Psoas muscle (tissue), 7 donors: ENCODE measurements at regions not wholly inside any gene's neighbourhood (a gene's known extent, or its start where the extent isn't known, plus 50 kb on each side); places are given as distances from the start of the nearest gene placed in this dataset.

Experiments used
- ATAC-seq, 4 donors: fragments of 200-7000 bp; cut with Tn5 transposase; one replicate each; pipeline ENCODE4 v1.9.1; 2020; ENCODE audit warnings: moderate library complexity in 3 of 4, mild to moderate bottlenecking in 2 of 4
- DNase-seq, 2 donors: peaks; one replicate each; pipeline ENCODE4 v3.0.0-alpha.2; 2020
- H3K27ac ChIP-seq: fragments of 200-600 bp; one replicate; pipeline ENCODE4 v1.8.0; 2022
- H3K27me3 ChIP-seq, 3 donors: fragments of 200-600 bp in 1 of 3; one replicate each; pipeline versions ENCODE4 v1.6.1 to v1.8.0; 2013 to 2022; ENCODE audit warnings: low read length in 2 of 3, mild to moderate bottlenecking in 2 of 3, moderate library complexity in 1 of 3; ENCODE audit not compliant: insufficient read depth in 3 of 3
- H3K36me3 ChIP-seq, 2 donors: fragments of 200-600 bp in 1 of 2; one replicate each; pipeline versions ENCODE4 v1.6.1 to v1.8.0; 2013 to 2022; ENCODE audit warnings: low read depth in 1 of 2, mild to moderate bottlenecking in 1 of 2, moderate library complexity in 1 of 2; ENCODE audit not compliant: insufficient read depth in 1 of 2
- H3K4me1 ChIP-seq: fragments of 200-600 bp; one replicate; pipeline ENCODE4 v1.8.0; 2022
- H3K4me3 ChIP-seq: fragments of 200-600 bp; one replicate; pipeline ENCODE4 v1.8.0; 2022; ENCODE audit warnings: mild to moderate bottlenecking
- H3K9me3 ChIP-seq: fragments of 200-600 bp; one replicate; pipeline ENCODE4 v1.8.0; 2022
- CTCF ChIP-seq: fragments of 200-600 bp; IDR thresholded peaks from one replicate; pipeline ENCODE4 v1.8.0; 2022; ENCODE audit warnings: antibody characterized with exemption
- WGBS, 3 donors: extraction: QIAGEN DNeasy Blood & Tissue Kit; methylation state at CpG; one replicate each; pipeline versions ENCODE4 v1.1.6 to v1.1.7; 2013; 5-methylcytosine and 5-hydroxymethylcytosine counted together
- intact Hi-C, 2 donors: fragments of 100-400 bp; cut with DNase I; formaldehyde crosslinking; loops; one replicate each; pipeline versions ENCODE4 v1.11.0 to v1.14.2; 2022
- donor health status: healthy with polysubstance abuse.
- donor health status: DM: no; HTN: no; CAD: no; lungs with moderate emphysema.
- donor health status: Bipolar disorder and iron deficiency.
- donor health status: healthy.
- donor health status: DM: yes; HTN: yes; CAD: no.
- donor health status: DM: no; HTN: no; CAD: no.
- donor health status: DM: yes; HTN: yes; CAD: no.

- H3K4me1 ChIP-seq = no peaks in the 10 kb centered on the region
- TF ChIP-seq CTCF = no peak
- DNase-seq (no peak), ATAC-seq (no peak)
- H3K36me3 ChIP-seq = no peaks in the 10 kb centered on the region
- no peaks in the 10 kb centered on the region for H3K27me3 ChIP-seq
- H3K4me3 ChIP-seq = no peak overlapping the region
- no peak overlapping the region for H3K27ac ChIP-seq
- no peaks in the 10 kb centered on the region for H3K9me3 ChIP-seq
- WGBS, 3 donors = 71 to 81% (median 73%) methylated on average over 1 of the region's 1 CpG
- intact Hi-C loops = no loop called here
Measured at GRCh38 chr15:36251450-36251849, 328.0 kb upstream of the CDIN1 start.

GRCh38 chr15:36252146-36252711, 327.2 kb upstream of the CDIN1 start:
- H3K27ac ChIP-seq = no peak overlapping the region
- TF ChIP-seq CTCF = no peak
- WGBS, 3 donors = 67 to 72% (median 71%) methylated on average over 10 of the region's 10 CpGs
- no peak overlapping the region for H3K4me3 ChIP-seq
- intact Hi-C loops = no loop called here
- no peaks in the 10 kb centered on the region for H3K36me3 ChIP-seq
- no peak for ATAC-seq
- H3K27me3 ChIP-seq = no peaks in the 10 kb centered on the region
- no peaks in the 10 kb centered on the region for H3K9me3 ChIP-seq
- H3K4me1 ChIP-seq = no peaks in the 10 kb centered on the region
- DNase-seq = no peak

- intact Hi-C loops = no loop called here
- Histone ChIP-seq H3K36me3 (no peaks in the 10 kb centered on the region), H3K27ac (no peak overlapping the region), H3K9me3 (no peaks in the 10 kb centered on the region), H3K4me3 (no peak overlapping the region), H3K4me1 (no peaks in the 10 kb centered on the region), H3K27me3 (no peaks in the 10 kb centered on the region)
- no peak for DNase-seq
- ATAC-seq = no peak
- TF ChIP-seq CTCF = no peak
Measured at GRCh38 chr15:36254426-36254825, 325.0 kb upstream of the CDIN1 start.

- DNase-seq = no peak
- intact Hi-C loops = no loop called here
- 76 to 94% (median 84%) methylated on average over 1 of the region's 1 CpG for whole genome bisulfite sequencing, 3 donors
- no peak for TF ChIP-seq CTCF
- Histone ChIP-seq H3K9me3 (no peaks in the 10 kb centered on the region), H3K27me3 (no peaks in the 10 kb centered on the region), H3K36me3 (no peaks in the 10 kb centered on the region), H3K27ac (no peak overlapping the region), H3K4me3 (no peak overlapping the region), H3K4me1 (no peaks in the 10 kb centered on the region)
- ATAC-seq = no peak
Measured at GRCh38 chr15:36256404-36256807, 323.0 kb upstream of the CDIN1 start.

- no peak for DNase-seq
- Histone ChIP-seq H3K27me3 (no peaks in the 10 kb centered on the region), H3K4me1 (no peaks in the 10 kb centered on the region), H3K4me3 (no peak overlapping the region), H3K9me3 (no peaks in the 10 kb centered on the region), H3K36me3 (no peaks in the 10 kb centered on the region), H3K27ac (no peak overlapping the region)
- whole genome bisulfite sequencing, 3 donors = 58 to 67% (median 66%) methylated on average over 2 of the region's 2 CpGs
- intact Hi-C loops = no loop called here
- no peak for TF ChIP-seq CTCF
- no peak for ATAC-seq
Measured at GRCh38 chr15:36263666-36264065, 315.8 kb upstream of the CDIN1 start.
